Pancreas (tissue), 10 donors: ENCODE measurements at regions not wholly inside any gene's neighbourhood (a gene's known extent, or its start where the extent isn't known, plus 50 kb on each side); places are given as distances from the start of the nearest gene placed in this dataset.

Experiments
- ATAC-seq, 4 donors: fragments of 200-7000 bp; cut with Tn5 transposase; one replicate each; pipeline versions ENCODE4 v1.8.0 to v1.9.1; 2020; ENCODE audit warnings: mild to moderate bottlenecking in 4 of 4, moderate library complexity in 4 of 4
- DNase-seq, 6 donors: peaks; one replicate each; pipeline ENCODE4 v3.0.0-alpha.2; 2020
- FAIRE-seq: peaks from 2 replicates; lab custom pipeline; 2012; peaks lifted over from hg19 to GRCh38; lab: Jason Lieb, UNC
- H3K27ac ChIP-seq, 4 donors: fragments of 200-600 bp; sonication (generic); 1 replicate in 3 of 4; 2 replicates in 1 of 4; pipeline versions ENCODE4 v1.5.0 to v1.8.0; 2020
- H3K27me3 ChIP-seq, 4 donors: fragments of 200-600 bp; one replicate each; pipeline ENCODE4 v1.8.0; 2021
- H3K36me3 ChIP-seq, 3 donors: fragments of 200-600 bp; sonication (generic) in 1 of 3; one replicate each; pipeline versions ENCODE4 v1.5.0 to v1.8.0; 2020 to 2021
- H3K4me1 ChIP-seq, 3 donors: fragments of 200-600 bp; one replicate each; pipeline ENCODE4 v1.8.0; 2021
- H3K4me3 ChIP-seq, 4 donors: fragments of 200-600 bp; sonication (generic) in 2 of 4; one replicate each; pipeline versions ENCODE4 v1.5.0 to v1.8.0; 2020 to 2021
- H3K9me3 ChIP-seq, 4 donors: fragments of 200-600 bp; one replicate each; pipeline ENCODE4 v1.8.0; 2021
- CTCF ChIP-seq, 4 donors: fragments of 200-600 bp; sonication (generic) in 3 of 4; IDR thresholded peaks; one replicate each; pipeline versions ENCODE4 v1.5.0 to v1.8.0; 2021; ENCODE audit warnings: antibody characterized with exemption in 4 of 4
- WGBS, 2 donors: extraction: QIAGEN DNeasy Blood & Tissue Kit; methylation state at CpG; one replicate each; pipeline ENCODE4 v1.1.7; 2013; 5-methylcytosine and 5-hydroxymethylcytosine counted together
- intact Hi-C, 3 donors: fragments of 100-400 bp; cut with DNase I; formaldehyde crosslinking; loops; one replicate each; pipeline versions ENCODE4 v1.11.1 to v1.14.2; 2022
- donor health status: healthy with polysubstance abuse.
- donor health status: DM: no; HTN: no; CAD: no; lungs with moderate emphysema.
- donor health status: DM: no; HTN: no; CAD: no.
- donor health status: control.
- donor health status: control.
- donor health status: Bipolar disorder and iron deficiency.
- donor health status: DM: yes; HTN: yes; CAD: no.
- donor health status: DM: no; HTN: no; CAD: no.
- donor health status: DM: no; HTN: no; CAD: no.
- donor health status: DM: yes; HTN: yes; CAD: no.

GRCh38 chr2:236828820-236829219 is 256.9 kb upstream of the COPS8 start:
- H3K27ac ChIP-seq, result no peak overlapping the region
- no peak for TF ChIP-seq CTCF (IDR thresholded peaks at IDR 0.05)
- no peak overlapping the region for H3K4me3 ChIP-seq
- WGBS, 2 donors, result 51 to 60% methylated on average over 2 of the region's 2 CpGs
- DNase-seq, result no peak
- H3K27me3 ChIP-seq, result no peaks in the 10 kb centered on the region
- H3K9me3 ChIP-seq, result no peaks in the 10 kb centered on the region
- peaks cover 20 to 36% (median 31%) of the 10 kb centered on the region in 3 donors for H3K4me1 ChIP-seq
- intact Hi-C loops, result no loop called here
- no peaks in the 10 kb centered on the region for H3K36me3 ChIP-seq
- no peak for FAIRE-seq
- no peak for ATAC-seq

GRCh38 chr2:236830926-236831325 is 254.8 kb upstream of the COPS8 start:
- intact Hi-C loops, result no loop called here
- Histone ChIP-seq H3K27ac (no peak overlapping the region), H3K4me3 (no peak overlapping the region), H3K36me3 (no peaks in the 10 kb centered on the region), H3K9me3 (no peaks in the 10 kb centered on the region), H3K27me3 (no peaks in the 10 kb centered on the region), H3K4me1 (peaks cover 13 to 27% (median 15%) of the 10 kb centered on the region in 3 donors)
- 94 to 96% methylated on average over 3 of the region's 3 CpGs for WGBS, 2 donors
- no peak for DNase-seq
- ATAC-seq, result no peak
- no peak for FAIRE-seq
- no peak for TF ChIP-seq CTCF (IDR thresholded peaks at IDR 0.05)

- TF ChIP-seq CTCF (IDR thresholded peaks at IDR 0.05), result no peak
- intact Hi-C loops, result no loop called here
- Histone ChIP-seq H3K4me1 (peaks cover 13 to 24% (median 16%) of the 10 kb centered on the region in 3 donors), H3K4me3 (no peak overlapping the region), H3K36me3 (no peaks in the 10 kb centered on the region), H3K27me3 (no peaks in the 10 kb centered on the region), H3K9me3 (no peaks in the 10 kb centered on the region), H3K27ac (no peak overlapping the region)
- FAIRE-seq, result no peak
- ATAC-seq, result peak in 3 of 4 donors; percentile 38 to 69 (median 65)
- WGBS, 2 donors, result 35 to 51% methylated on average over 6 of the region's 6 CpGs
- DNase-seq, result peak in 1 of 6 donors; percentile 40
Observed at GRCh38 chr2:236831698-236832097, 254.0 kb upstream of the COPS8 start.

GRCh38 chr2:236833501-236834073 is 252.1 kb upstream of the COPS8 start:
- Histone ChIP-seq H3K4me1 (peaks cover 8 to 16% (median 13%) of the 10 kb centered on the region in 3 donors), H3K36me3 (no peaks in the 10 kb centered on the region), H3K27me3 (no peaks in the 10 kb centered on the region), H3K27ac (no peak overlapping the region), H3K4me3 (no peak overlapping the region), H3K9me3 (no peaks in the 10 kb centered on the region)
- TF ChIP-seq CTCF (IDR thresholded peaks at IDR 0.05), result no peak
- FAIRE-seq (no peak), DNase-seq (no peak), ATAC-seq (no peak)
- 58 to 64% methylated on average over 3 of the region's 3 CpGs for WGBS, 2 donors
- intact Hi-C loops, result no loop called here

GRCh38 chr2:236834284-236834683 is 251.4 kb upstream of the COPS8 start:
- no peaks in the 10 kb centered on the region for H3K27me3 ChIP-seq
- peaks cover 8 to 15% (median 13%) of the 10 kb centered on the region in 3 donors for H3K4me1 ChIP-seq
- no peak overlapping the region for H3K27ac ChIP-seq
- ATAC-seq (peak; percentile 46 to 74 (median 65)), DNase-seq (no peak), FAIRE-seq (no peak)
- 90 to 96% methylated on average over 1 of the region's 1 CpG for WGBS, 2 donors
- intact Hi-C loops, result no loop called here
- H3K4me3 ChIP-seq, result no peak overlapping the region
- H3K36me3 ChIP-seq, result no peaks in the 10 kb centered on the region
- H3K9me3 ChIP-seq, result no peaks in the 10 kb centered on the region
- TF ChIP-seq CTCF (IDR thresholded peaks at IDR 0.05), result no peak
